HCT116 (cell line): ENCODE measurements at regions not wholly inside any gene's neighbourhood (a gene's known extent, or its start where the extent isn't known, plus 50 kb on each side); places are given as distances from the start of the nearest gene placed in this dataset.

ENCODE experiments used
- ATAC-seq: fragments of 200-7000 bp; cut with Tn5 transposase; 2 replicates; pipeline ENCODE4 v1.9.1; 2020; ENCODE audit warnings: mild to moderate bottlenecking, moderate library complexity
- BruUV-seq: library from RNA; stranded (reverse); fragments of 400-500 nt; replicated peaks from 2 replicates; lab custom pipeline; 2021; lab: Mats Ljungman, UMichigan
- CTCF ChIA-PET: fragments of 300-600 bp; sonication (Branson Sonifier 250); formaldehyde crosslinking; loops from one replicate; lab custom pipeline; 2021; ENCODE audit warnings: antibody characterized with exemption; lab: Charles Lee
- POLR2A ChIA-PET: fragments of 300-600, 350-600 bp; sonication (Branson Sonifier 250); formaldehyde crosslinking; loops from one replicate; lab custom pipeline; 2021; ENCODE audit warnings: antibody characterized with exemption; lab: Charles Lee
- RAD21 ChIA-PET, 2 experiments: fragments of 300-600 bp; sonication (Branson Sonifier 250); formaldehyde crosslinking; loops; one replicate each; lab custom pipeline; 2023; ENCODE audit warnings: low total read pairs in 2 of 2; ENCODE audit not compliant: uncharacterized antibody in 2 of 2, unreplicated experiment in 2 of 2, low non-redundant PET in 1 of 2; lab: Charles Lee
- DNase-seq: peaks from one replicate; pipeline ENCODE4 v3.0.0-alpha.2; 2010; ENCODE audit warnings: low read depth, low spot score
- H2AFZ ChIP-seq: fragments of 200-600 bp; shearing (Covaris generic), sonication (generic); 2 replicates; pipeline ENCODE4 v1.6.1; 2017; ENCODE audit warnings: low read depth, mixed run types, mixed read lengths, antibody characterized with exemption, low read length; ENCODE audit not compliant: poor library complexity, severe bottlenecking
- H3K27ac ChIP-seq: 2 replicates; pipeline ENCODE4 v1.5.1; 2012; ENCODE audit warnings: low read depth, low read length
- H3K27me3 ChIP-seq: fragments of 200-600 bp; sonication (generic); 2 replicates; pipeline ENCODE4 v1.6.1; 2016; ENCODE audit warnings: mixed run types, low read length, mixed read lengths; ENCODE audit not compliant: insufficient read depth
- H3K36me3 ChIP-seq, 2 experiments: fragments of 200-500 bp in 1 of 2; fragments of 200-600 bp in 1 of 2; sonication (Bioruptor generic) in 1 of 2; sonication (generic) in 1 of 2; 2 replicates each; pipeline versions ENCODE4 v1.5.1 to v1.6.1; 2014 to 2016; ENCODE audit warnings: low read length in 2 of 2, inconsistent platforms in 1 of 2, mixed read lengths in 1 of 2, mixed run types in 1 of 2; ENCODE audit not compliant: insufficient read depth in 2 of 2, control insufficient read depth in 1 of 2
- H3K4me1 ChIP-seq, 2 experiments: fragments of 200-600 bp in 1 of 2; sonication (generic) in 1 of 2; 2 replicates each; pipeline versions ENCODE4 v1.5.1 to v1.6.1; 2012 to 2017; ENCODE audit warnings: low read length in 2 of 2, inconsistent platforms in 1 of 2, mild to moderate bottlenecking in 1 of 2, mixed read lengths in 1 of 2, mixed run types in 1 of 2, moderate library complexity in 1 of 2; ENCODE audit not compliant: insufficient read depth in 2 of 2, control insufficient read depth in 1 of 2
- H3K4me2 ChIP-seq: fragments of 200-600 bp; sonication (generic); 2 replicates; pipeline ENCODE4 v1.6.1; 2017; ENCODE audit warnings: mixed run types, low read length, mixed read lengths
- H3K4me3 ChIP-seq, 2 experiments: fragments of 200-600 bp in 1 of 2; sonication (generic) in 1 of 2; replicated peaks in 1 of 2; 2 replicates each; pipeline ENCODE4 v1.5.1; 2011 to 2016; ENCODE audit warnings: low read length in 2 of 2, control low read depth in 1 of 2, low read depth in 1 of 2, mild to moderate bottlenecking in 1 of 2, mixed read lengths in 1 of 2, mixed run types in 1 of 2
- H3K79me2 ChIP-seq: fragments of 200-600 bp; sonication (generic); 2 replicates; pipeline ENCODE4 v1.6.1; 2017; ENCODE audit warnings: mild to moderate bottlenecking, mixed run types, low read length, moderate library complexity, mixed read lengths; ENCODE audit not compliant: insufficient read depth
- H3K9ac ChIP-seq: fragments of 200-600 bp; sonication (generic); 2 replicates; pipeline ENCODE4 v1.6.1; 2016; ENCODE audit warnings: low read length, mixed read lengths
- H3K9me2 ChIP-seq: fragments of 200-600 bp; sonication (generic), shearing (Covaris generic); 2 replicates; pipeline ENCODE4 v1.6.1; 2017; ENCODE audit warnings: mixed run types, mild to moderate bottlenecking, moderate library complexity; ENCODE audit not compliant: insufficient read depth
- H3K9me3 ChIP-seq, 2 experiments: fragments of 200-500 bp in 1 of 2; fragments of 200-600 bp in 1 of 2; sonication (Bioruptor generic) in 1 of 2; sonication (generic) in 1 of 2; 2 replicates each; pipeline ENCODE4 v1.6.1; 2014 to 2017; ENCODE audit warnings: low read length in 2 of 2, mixed read lengths in 2 of 2, inconsistent platforms in 1 of 2, low read depth in 1 of 2, mild to moderate bottlenecking in 1 of 2, mixed run types in 1 of 2, moderate library complexity in 1 of 2; ENCODE audit not compliant: control insufficient read depth in 1 of 2, insufficient read depth in 1 of 2
- H4K20me1 ChIP-seq: fragments of 200-600 bp; sonication (generic), shearing (Covaris generic); 2 replicates; pipeline ENCODE4 v1.6.1; 2017; ENCODE audit warnings: mixed run types, mild to moderate bottlenecking, moderate library complexity; ENCODE audit not compliant: insufficient read depth
- ATF3 ChIP-seq: IDR thresholded peaks from 2 replicates; pipeline ENCODE4 v1.6.1; 2012
- CEBPB ChIP-seq: IDR thresholded peaks from 2 replicates; pipeline ENCODE4 v1.6.1; 2012; ENCODE audit warnings: low read depth
- RAD21 ChIP-seq: IDR thresholded peaks from 2 replicates; pipeline ENCODE4 v1.6.1; 2012; ENCODE audit warnings: low read depth, mild to moderate bottlenecking
- REST ChIP-seq: IDR thresholded peaks from 2 replicates; pipeline ENCODE4 v1.6.1; 2012; ENCODE audit warnings: low read depth
- SRF ChIP-seq: IDR thresholded peaks from 2 replicates; pipeline ENCODE4 v1.6.1; 2012; ENCODE audit warnings: low read depth
- TCF7L2 ChIP-seq: IDR thresholded peaks from 2 replicates; pipeline ENCODE4 v1.7.0; 2011; ENCODE audit warnings: borderline replicate concordance, inconsistent platforms; ENCODE audit not compliant: insufficient read depth, insufficient read length; ENCODE audit errors: extremely low read depth
- YY1 ChIP-seq: IDR thresholded peaks from 2 replicates; pipeline ENCODE4 v1.6.1; 2011; ENCODE audit warnings: low read length, low read depth, moderate library complexity, mild to moderate bottlenecking; ENCODE audit not compliant: insufficient replicate concordance; ENCODE audit errors: extremely low read depth
- ZFX ChIP-seq: fragments of 450-650 bp; IDR thresholded peaks from 2 replicates; pipeline ENCODE4 v1.6.1; 2017
- ZNF274 ChIP-seq: fragments of 200-500 bp; sonication (Bioruptor generic); IDR thresholded peaks from 2 replicates; pipeline ENCODE4 v1.6.1; 2014; ENCODE audit warnings: mild to moderate bottlenecking, low read depth, low read length, inconsistent platforms
- intact Hi-C: fragments of 100-400 bp; cut with micrococcal nuclease; formaldehyde crosslinking; loops from 2 replicates; pipeline ENCODE4 v1.10.0; 2022

DNA sequence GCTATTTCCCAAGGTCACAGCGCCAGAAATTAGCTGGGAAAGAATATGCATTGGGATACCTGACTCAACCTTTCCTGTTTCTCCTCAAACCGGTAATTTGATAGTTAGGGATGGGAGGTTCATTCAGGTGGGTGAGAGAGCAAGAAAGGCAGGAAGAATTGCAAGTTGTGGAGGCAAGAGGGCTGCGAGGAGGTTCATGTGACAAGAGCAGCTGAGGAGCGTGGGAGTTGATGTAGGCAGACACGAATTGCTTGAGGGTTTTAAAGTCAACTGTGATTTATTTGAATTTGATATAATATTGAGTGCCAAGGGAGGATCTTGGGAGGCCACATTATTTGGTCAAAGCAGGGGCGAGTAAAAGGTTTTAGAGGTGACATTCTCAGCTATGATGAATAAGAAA is 329.0 kb downstream of the STIM2 start:
- H4K20me1 ChIP-seq: no peaks in the 10 kb centered on the region
- H3K9me3 ChIP-seq: no peaks in the 10 kb centered on the region
- H3K9ac ChIP-seq: no peak overlapping the region
- DNase-seq (no peak), ATAC-seq (no peak)
- intact Hi-C loops: no loop called here
- no peak overlapping the region for H3K27ac ChIP-seq
- no peak overlapping the region for H3K4me2 ChIP-seq
- POLR2A ChIA-PET: no interaction called here
- no peak overlapping the region for H2AFZ ChIP-seq
- CTCF ChIA-PET: no interaction called here
- no peaks in the 10 kb centered on the region for H3K79me2 ChIP-seq
- no peak overlapping the region for H3K4me3 ChIP-seq
- H3K36me3 ChIP-seq: no peaks in the 10 kb centered on the region
- H3K27me3 ChIP-seq: 0 out of 2 replicates have a peak, but pooled peaks cover 18% of the 10 kb centered on the region
- no peaks in the 10 kb centered on the region for H3K9me2 ChIP-seq
- no TSS peak for BruUV-seq
- TF ChIP-seq ZNF274 (no peak), RAD21 (no peak), SRF (no peak), ZFX (no peak), CEBPB (no peak), TCF7L2 (no peak), YY1 (no peak), REST (no peak), ATF3 (no peak)
- H3K4me1 ChIP-seq: no peaks in the 10 kb centered on the region
- RAD21 ChIA-PET: no interaction called here
